ENCODE measurements at regions not wholly inside any gene's neighbourhood (a gene's known extent, or its start where the extent isn't known, plus 50 kb on each side); places are given as distances from the start of the nearest gene placed in this dataset.

DNA sequence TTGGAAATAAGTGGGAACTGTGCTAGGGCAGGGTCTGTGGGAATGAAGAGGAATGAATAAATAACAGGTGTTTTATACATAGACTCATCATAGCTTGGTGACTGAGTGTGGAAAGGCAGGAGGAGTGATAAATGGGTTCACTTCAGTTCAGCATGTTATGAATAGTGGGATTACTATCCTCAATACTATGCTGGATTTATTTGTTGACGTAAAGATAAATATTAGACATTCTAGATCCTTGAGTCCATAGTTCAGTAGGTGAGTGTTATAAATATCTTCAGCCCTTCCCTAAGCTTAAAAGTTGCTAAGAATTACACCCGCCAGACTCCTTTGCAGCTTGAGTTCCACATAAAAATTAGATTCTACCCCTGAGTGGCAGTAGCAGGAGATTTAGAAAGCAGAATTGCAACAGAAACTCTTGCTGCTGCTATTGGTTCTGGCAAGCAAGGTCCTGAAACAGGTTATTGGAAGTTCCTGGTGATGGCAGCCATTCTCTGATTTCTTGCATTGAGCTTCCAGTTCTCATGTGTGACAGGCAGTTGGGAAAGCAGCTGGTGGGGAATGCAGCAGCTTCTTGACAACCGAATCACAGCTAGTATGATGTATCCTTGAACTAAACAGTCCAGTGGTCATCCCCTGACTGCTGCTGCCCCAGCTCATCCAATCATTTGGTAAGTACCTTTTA, 1558.9 kb downstream of the FAM181B start:
- H3K4me3 ChIP-seq: no peak overlapping the region
- 44% methylated on average over 3 of the region's 3 CpGs for WGBS (ENCODE audit: insufficient coverage, insufficient replicate concordance, low lambda C conversion rate, missing lambda C conversion rate)
- DNase-seq (ENCODE audit: low read depth, low spot score) (no peak), FAIRE-seq (no peak), ATAC-seq (no peak)
- no peaks in the 10 kb centered on the region for H4K20me1 ChIP-seq (ENCODE audit: control insufficient read depth, insufficient read depth)
- H3K9ac ChIP-seq (ENCODE audit: control insufficient read depth, insufficient read depth, low read length): no peak overlapping the region
- H3K79me2 ChIP-seq (ENCODE audit: control insufficient read depth, insufficient read depth, low read length): no peaks in the 10 kb centered on the region
- TF ChIP-seq ATF7 (IDR thresholded peaks at IDR 0.05; ENCODE audit: low read depth): no peak
- TF ChIP-seq, protein P1, sequence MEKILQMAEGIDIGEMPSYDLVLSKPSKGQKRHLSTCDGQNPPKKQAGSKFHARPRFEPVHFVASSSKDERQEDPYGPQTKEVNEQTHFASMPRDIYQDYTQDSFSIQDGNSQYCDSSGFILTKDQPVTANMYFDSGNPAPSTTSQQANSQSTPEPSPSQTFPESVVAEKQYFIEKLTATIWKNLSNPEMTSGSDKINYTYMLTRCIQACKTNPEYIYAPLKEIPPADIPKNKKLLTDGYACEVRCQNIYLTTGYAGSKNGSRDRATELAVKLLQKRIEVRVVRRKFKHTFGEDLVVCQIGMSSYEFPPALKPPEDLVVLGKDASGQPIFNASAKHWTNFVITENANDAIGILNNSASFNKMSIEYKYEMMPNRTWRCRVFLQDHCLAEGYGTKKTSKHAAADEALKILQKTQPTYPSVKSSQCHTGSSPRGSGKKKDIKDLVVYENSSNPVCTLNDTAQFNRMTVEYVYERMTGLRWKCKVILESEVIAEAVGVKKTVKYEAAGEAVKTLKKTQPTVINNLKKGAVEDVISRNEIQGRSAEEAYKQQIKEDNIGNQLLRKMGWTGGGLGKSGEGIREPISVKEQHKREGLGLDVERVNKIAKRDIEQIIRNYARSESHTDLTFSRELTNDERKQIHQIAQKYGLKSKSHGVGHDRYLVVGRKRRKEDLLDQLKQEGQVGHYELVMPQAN (conservative IDR thresholded peaks at IDR 0.05): no peak
- TF ChIP-seq SIX5 (IDR thresholded peaks at IDR 0.05; ENCODE audit: low read depth, low read length, severe bottlenecking): no peak
- no peak for TF ChIP-seq NFYA (IDR thresholded peaks at IDR 0.05; ENCODE audit: borderline replicate concordance, low read depth, low read length)
- TF ChIP-seq MXI1 (IDR thresholded peaks at IDR 0.05; ENCODE audit: low read depth, low read length): no peak
- no peak for TF ChIP-seq SIN3A (IDR thresholded peaks at IDR 0.05; ENCODE audit: low read depth, low read length)
- TF ChIP-seq MEF2B (IDR thresholded peaks at IDR 0.05; ENCODE audit: partially characterized antibody, poor library complexity, severe bottlenecking): no peak
- TF ChIP-seq BMI1 (IDR thresholded peaks at IDR 0.05; ENCODE audit: borderline replicate concordance): no peak
- no peak for TF ChIP-seq MTA2 (IDR thresholded peaks at IDR 0.05; ENCODE audit: low read depth)
- no peak for TF ChIP-seq ZNF274 (IDR thresholded peaks at IDR 0.05; ENCODE audit: insufficient read depth, insufficient read length)
- TF ChIP-seq SRF (IDR thresholded peaks at IDR 0.05; ENCODE audit: low read depth in 2 of 2, low read length in 2 of 2): no peak
- ChIA-PET RAD21 (ENCODE audit: unreplicated experiment) (no interaction called here), SMC1A (ENCODE audit: uncharacterized antibody, unreplicated experiment) (interaction anchor here (0.6 to 1.6 kb wide), 2 partner anchors 9 to 1220 kb away, joined by 3 read pairs; no protein-coding TSS in a partner anchor), CTCF (no interaction called here), POLR2A (no interaction called here)
- H3K36me3 ChIP-seq (ENCODE audit: control insufficient read depth in 2 of 2, insufficient read depth in 2 of 2, low read length in 1 of 2): no peaks in the 10 kb centered on the region
- in situ Hi-C loops (cut with MboI) (no loop called here), intact Hi-C loops (cut with micrococcal nuclease; ENCODE audit: unreplicated experiment) (no loop called here)
- H3K27ac ChIP-seq (ENCODE audit: control insufficient read depth, insufficient read depth): no peak overlapping the region
- BruUV-seq (replicated peaks): no TSS peak
- H3K9me3 ChIP-seq (replicated peaks; ENCODE audit: control insufficient read depth, insufficient read depth, low read length): no peaks in the 10 kb centered on the region
- no peak overlapping the region for H2AFZ ChIP-seq (ENCODE audit: control insufficient read depth, low read depth, low read length)
- H3K4me2 ChIP-seq (ENCODE audit: control insufficient read depth, insufficient read depth): no peak overlapping the region
- no peaks in the 10 kb centered on the region for H3K4me1 ChIP-seq (ENCODE audit: control insufficient read depth, insufficient read depth, low read length)
- H3K27me3 ChIP-seq (replicated peaks in 1 of 2; ENCODE audit: control insufficient read depth in 2 of 2, insufficient read depth in 2 of 2, low read length in 1 of 2): no peaks in the 10 kb centered on the region
